Osteoblast (primary cell): ENCODE measurements at regions not wholly inside any gene's neighbourhood (a gene's known extent, or its start where the extent isn't known, plus 50 kb on each side); places are given as distances from the start of the nearest gene placed in this dataset. TPM values are rescaled to one million over a fixed set of nuclear protein-coding genes. Genes with fewer than 3 reads are reported as not detected.

ENCODE experiments used
- DNase-seq: peaks from one replicate; pipeline ENCODE4 v3.0.0; 2011; ENCODE audit warnings: low spot score, mixed read lengths; ENCODE audit not compliant: insufficient read length; ENCODE audit errors: missing footprints
- H2AFZ ChIP-seq: 2 replicates; pipeline ENCODE4 v1.6.0; 2011; ENCODE audit warnings: mild to moderate bottlenecking, low read length
- H3K27ac ChIP-seq: 2 replicates; pipeline ENCODE4 v1.5.1; 2011; ENCODE audit warnings: mild to moderate bottlenecking, low read depth, low read length, moderate library complexity
- H3K27me3 ChIP-seq: 2 replicates; pipeline ENCODE4 v1.6.0; 2012; ENCODE audit warnings: mild to moderate bottlenecking, control low read depth, inconsistent platforms, low read length, moderate library complexity; ENCODE audit not compliant: insufficient read depth
- H3K36me3 ChIP-seq: 2 replicates; pipeline ENCODE4 v1.5.1; 2011; ENCODE audit warnings: mild to moderate bottlenecking, low read length, control low read depth, moderate library complexity; ENCODE audit not compliant: insufficient read depth
- H3K4me1 ChIP-seq: 2 replicates; pipeline ENCODE4 v1.5.1; 2011; ENCODE audit warnings: mild to moderate bottlenecking, low read length, control low read depth, moderate library complexity; ENCODE audit not compliant: insufficient read depth
- H3K4me2 ChIP-seq: 2 replicates; pipeline ENCODE4 v1.6.0; 2011; ENCODE audit warnings: mild to moderate bottlenecking, low read length; ENCODE audit not compliant: insufficient read depth
- H3K4me3 ChIP-seq: fragments of 200-600 bp; sonication (generic); 3 replicates; pipeline ENCODE4 v1.5.1; 2012; ENCODE audit warnings: mild to moderate bottlenecking, low read length, inconsistent platforms; ENCODE audit not compliant: insufficient read depth
- H3K79me2 ChIP-seq: 2 replicates; pipeline ENCODE4 v1.6.0; 2012; ENCODE audit warnings: mild to moderate bottlenecking, low read length, control low read depth, inconsistent platforms; ENCODE audit not compliant: insufficient read depth
- H3K9me3 ChIP-seq: 2 replicates; pipeline ENCODE4 v1.5.1; 2011; ENCODE audit warnings: low read depth, low read length, control low read depth
- H4K20me1 ChIP-seq: 2 replicates; pipeline ENCODE4 v1.6.0; 2012; ENCODE audit warnings: mild to moderate bottlenecking, low read length, control low read depth; ENCODE audit not compliant: insufficient read depth
- CTCF ChIP-seq: IDR thresholded peaks from 2 replicates; pipeline ENCODE4 v1.5.1; 2011; ENCODE audit warnings: mild to moderate bottlenecking, low read depth, low read length, moderate library complexity; ENCODE audit errors: extremely low read depth
- small RNA-seq: library from RNA; depleted of rRNA; stranded (forward); fragments of <200 nt; gene quantifications from one replicate; pipeline ENCODE3, GENCODE V24; 2012

- H2AFZ ChIP-seq, result no peak overlapping the region
- no peak for DNase-seq
- no peaks in the 10 kb centered on the region for H4K20me1 ChIP-seq
- H3K4me2 ChIP-seq, result no peak overlapping the region
- H3K4me1 ChIP-seq, result no peaks in the 10 kb centered on the region
- no peak for TF ChIP-seq CTCF
- no peaks in the 10 kb centered on the region for H3K79me2 ChIP-seq
- no peak overlapping the region for H3K4me3 ChIP-seq
- H3K27ac ChIP-seq, result no peak overlapping the region
- H3K9me3 ChIP-seq, result no peaks in the 10 kb centered on the region
- H3K36me3 ChIP-seq, result no peaks in the 10 kb centered on the region
- no peaks in the 10 kb centered on the region for H3K27me3 ChIP-seq
Measured at GRCh38 chr7:120218712-120219111, 54.3 kb upstream of the KCND2 start.

GRCh38 chr7:120221666-120222065 is 51.3 kb upstream of the KCND2 start:
- no peaks in the 10 kb centered on the region for H3K4me1 ChIP-seq
- no peak for TF ChIP-seq CTCF
- no peak for DNase-seq
- H3K9me3 ChIP-seq, result no peaks in the 10 kb centered on the region
- H3K79me2 ChIP-seq, result no peaks in the 10 kb centered on the region
- H3K4me2 ChIP-seq, result no peak overlapping the region
- no peak overlapping the region for H3K27ac ChIP-seq
- no peaks in the 10 kb centered on the region for H4K20me1 ChIP-seq
- H3K27me3 ChIP-seq, result no peaks in the 10 kb centered on the region
- H3K4me3 ChIP-seq, result no peak overlapping the region
- no peak overlapping the region for H2AFZ ChIP-seq
- no peaks in the 10 kb centered on the region for H3K36me3 ChIP-seq

Small RNAs in the stretch of these regions (small RNA-seq; reads per million reads assigned to genes)
- not detected for gene RNU1-29P
